ENCODE measurements at regions not wholly inside any gene's neighbourhood (a gene's known extent, or its start where the extent isn't known, plus 50 kb on each side); places are given as distances from the start of the nearest gene placed in this dataset.

- 81% methylated on average over 1 of the region's 1 CpG for WGBS (ENCODE audit: low lambda C conversion rate)
- no peak for ATAC-seq
- H3K79me2 ChIP-seq (ENCODE audit: insufficient read depth, low read length), result no peaks in the 10 kb centered on the region
- intact Hi-C loops (cut with micrococcal nuclease; ENCODE audit: unreplicated experiment) (no loop called here), in situ Hi-C loops (cut with HindIII; ENCODE audit: extremely low pct_ligation_motif_present, low pct_unique_long_range_greater_than_20kb) (no loop called here)
- H4K20me1 ChIP-seq (ENCODE audit: insufficient read depth, low read length), result no peaks in the 10 kb centered on the region
- no peak for FAIRE-seq
- no peak overlapping the region for H3K27ac ChIP-seq (ENCODE audit: extremely low read length, insufficient read depth, low read length)
- no peak for TF ChIP-seq IRX3 (CRISPR knock-in tag; IDR thresholded peaks at IDR 0.05; ENCODE audit: borderline replicate concordance, low read depth)
- no peak for TF ChIP-seq ZFP1 (CRISPR knock-in tag; IDR thresholded peaks at IDR 0.05)
- TF ChIP-seq SMYD3 (CRISPR knock-in tag; IDR thresholded peaks at IDR 0.05), result no peak
- TF ChIP-seq ZNF12 (CRISPR knock-in tag; IDR thresholded peaks at IDR 0.05), result peak; percentile 89
- H3K36me3 ChIP-seq (replicated peaks in 1 of 2; ENCODE audit: control insufficient read depth in 1 of 2, insufficient read depth in 2 of 2, low read length in 2 of 2), result no peaks in the 10 kb centered on the region
- H3K9me3 ChIP-seq (ENCODE audit: low read length), result no peaks in the 10 kb centered on the region
- no peak overlapping the region for H3K4me3 ChIP-seq (replicated peaks in 1 of 3; ENCODE audit: insufficient read depth in 1 of 3, low read depth in 2 of 3, low read length in 3 of 3)
- no peak for DNase-seq (ENCODE audit: low spot score)
- H3K4me1 ChIP-seq (ENCODE audit: insufficient read depth, low read length), result peaks cover 33% of the 10 kb centered on the region
- ChIA-PET POLR2A (no interaction called here), CTCF (ENCODE audit: low intra/inter-chr PET ratio, low total read pairs) (no interaction called here)
- no peak overlapping the region for H3K9ac ChIP-seq (ENCODE audit: insufficient read depth, low read depth, low read length)
- peaks cover 0 to 1% of the 10 kb centered on the region in 2 experiments; a peak in 1 of 5 replicates for H3K27me3 ChIP-seq (ENCODE audit: control insufficient read depth in 1 of 2, insufficient read depth in 2 of 2, low read length in 2 of 2)
- no peak overlapping the region for H3K4me2 ChIP-seq (ENCODE audit: low read depth, low read length)
- no peak overlapping the region for H2AFZ ChIP-seq (ENCODE audit: low read length)
- BruUV-seq (replicated peaks), result no TSS peak
Measured at GRCh38 chr1:182195733-182196132, 134.2 kb upstream of the ZNF648 start.

GRCh38 chr1:182193908-182194550 lies 132.5 kb upstream of the ZNF648 start:
- H3K4me3 ChIP-seq (replicated peaks in 1 of 3; ENCODE audit: insufficient read depth in 1 of 3, low read depth in 2 of 3, low read length in 3 of 3), result no peak overlapping the region
- no peaks in the 10 kb centered on the region for H4K20me1 ChIP-seq (ENCODE audit: insufficient read depth, low read length)
- H3K9me3 ChIP-seq (ENCODE audit: low read length), result no peaks in the 10 kb centered on the region
- no peak overlapping the region for H3K4me2 ChIP-seq (ENCODE audit: low read depth, low read length)
- no peaks in the 10 kb centered on the region for H3K36me3 ChIP-seq (replicated peaks in 1 of 2; ENCODE audit: control insufficient read depth in 1 of 2, insufficient read depth in 2 of 2, low read length in 2 of 2)
- TF ChIP-seq IRF9 (CRISPR knock-in tag; IDR thresholded peaks at IDR 0.05; ENCODE audit: borderline replicate concordance) (no peak), NFKB2 (CRISPR knock-in tag; IDR thresholded peaks at IDR 0.05; ENCODE audit: borderline replicate concordance) (no peak), TRAFD1 (CRISPR knock-in tag; IDR thresholded peaks at IDR 0.05; ENCODE audit: borderline replicate concordance) (no peak), CEBPB (IDR thresholded peaks at IDR 0.05; ENCODE audit: borderline replicate concordance, low read depth, low read length) (0 out of 2 replicates have a peak, but pooled peaks have one; percentile 31), ZNF354B (CRISPR knock-in tag; IDR thresholded peaks at IDR 0.05) (no peak)
- peaks cover 16% of the 10 kb centered on the region for H3K4me1 ChIP-seq (ENCODE audit: insufficient read depth, low read length)
- H3K27ac ChIP-seq (ENCODE audit: extremely low read length, insufficient read depth, low read length), result no peak overlapping the region
- H3K27me3 ChIP-seq (ENCODE audit: control insufficient read depth in 1 of 2, insufficient read depth in 2 of 2, low read length in 2 of 2), result peaks cover 0 to 1% of the 10 kb centered on the region in 2 experiments; a peak in 1 of 5 replicates
- in situ Hi-C loops (cut with HindIII; ENCODE audit: extremely low pct_ligation_motif_present, low pct_unique_long_range_greater_than_20kb) (no loop called here), intact Hi-C loops (cut with micrococcal nuclease; ENCODE audit: unreplicated experiment) (no loop called here)
- no peak overlapping the region for H3K9ac ChIP-seq (ENCODE audit: insufficient read depth, low read depth, low read length)
- POLR2A ChIA-PET, result interaction anchor here (1.0 kb wide), 1 partner anchor 86 kb away, joined by 3 read pairs; no protein-coding TSS in a partner anchor
- H2AFZ ChIP-seq (ENCODE audit: low read length), result no peak overlapping the region
- BruUV-seq (replicated peaks), result no TSS peak
- WGBS (ENCODE audit: low lambda C conversion rate), result 74% methylated on average over 4 of the region's 4 CpGs
- FAIRE-seq, result no peak
- no peak for ATAC-seq
- CTCF ChIA-PET (ENCODE audit: low intra/inter-chr PET ratio, low total read pairs), result no interaction called here
- no peaks in the 10 kb centered on the region for H3K79me2 ChIP-seq (ENCODE audit: insufficient read depth, low read length)
- DNase-seq (ENCODE audit: low spot score), result no peak
